ENCODE measurements at regions not wholly inside any gene's neighbourhood (a gene's known extent, or its start where the extent isn't known, plus 50 kb on each side); places are given as distances from the start of the nearest gene placed in this dataset.
"Not testable (repeated sequence)": the region's sequence is repeated elsewhere in the genome, so short reads cannot be mapped to it uniquely, and the experiment has no call there.

- Mint-ChIP-seq H3K4me3 (no peak overlapping the region), H3K4me1 (no peaks in the 10 kb centered on the region), H3K36me3 (peaks cover 0 to 1% of the 10 kb centered on the region in 2 donors), H3K27ac (no peak overlapping the region), H3K27me3 (peaks cover 23 to 26% of the 10 kb centered on the region in 2 donors), H3K9me3 (peaks cover 0 to 1% of the 10 kb centered on the region in 2 donors)
- ATAC-seq (replicated peaks): no peak
- no peak for DNase-seq
Measured at GRCh38 chr9:135186248-135187164, 99.0 kb downstream of the OLFM1 start.

GRCh38 chr9:135187365-135187764 is 99.9 kb downstream of the OLFM1 start:
- Mint-ChIP-seq H3K27me3 (peaks cover 23 to 27% of the 10 kb centered on the region in 2 donors), H3K4me3 (no peak overlapping the region), H3K36me3 (peaks cover 0 to 1% of the 10 kb centered on the region in 2 donors), H3K4me1 (no peaks in the 10 kb centered on the region), H3K9me3 (peaks cover 0 to 1% of the 10 kb centered on the region in 2 donors), H3K27ac (no peak overlapping the region)
- no peak for ATAC-seq (replicated peaks)
- DNase-seq: no peak

- H3K4me1 Mint-ChIP-seq: no peaks in the 10 kb centered on the region
- peaks cover 0 to 1% of the 10 kb centered on the region in 2 donors for H3K9me3 Mint-ChIP-seq
- H3K36me3 Mint-ChIP-seq: peaks cover 0 to 1% of the 10 kb centered on the region in 2 donors
- no peak for ATAC-seq (replicated peaks)
- no peak overlapping the region for H3K4me3 Mint-ChIP-seq
- DNase-seq: no peak
- H3K27ac Mint-ChIP-seq: no peak overlapping the region
- peaks cover 32 to 33% of the 10 kb centered on the region in 2 donors for H3K27me3 Mint-ChIP-seq
Measured at GRCh38 chr9:135188681-135189151, 101.2 kb downstream of the OLFM1 start.

- ATAC-seq (replicated peaks): no peak
- Mint-ChIP-seq H3K27ac (no peak overlapping the region), H3K4me3 (no peak overlapping the region), H3K4me1 (no peaks in the 10 kb centered on the region), H3K9me3 (peaks cover 0 to 1% of the 10 kb centered on the region in 2 donors), H3K36me3 (peaks cover 0 to 1% of the 10 kb centered on the region in 2 donors), H3K27me3 (peaks cover 32 to 33% of the 10 kb centered on the region in 2 donors)
- no peak for DNase-seq
Measured at GRCh38 chr9:135189497-135189896, 102.0 kb downstream of the OLFM1 start.

- H3K4me3 Mint-ChIP-seq: no peak overlapping the region
- no peaks in the 10 kb centered on the region for H3K4me1 Mint-ChIP-seq
- H3K27me3 Mint-ChIP-seq: peaks cover 32 to 33% of the 10 kb centered on the region in 2 donors
- ATAC-seq (replicated peaks) (no peak), DNase-seq (no peak)
- peaks cover 0 to 1% of the 10 kb centered on the region in 2 donors for H3K36me3 Mint-ChIP-seq
- H3K27ac Mint-ChIP-seq: no peak overlapping the region
- peaks cover 0 to 1% of the 10 kb centered on the region in 2 donors for H3K9me3 Mint-ChIP-seq
Measured at GRCh38 chr9:135190789-135191577, 103.5 kb downstream of the OLFM1 start.

GRCh38 chr9:135192686-135193085 is 105.2 kb downstream of the OLFM1 start:
- peaks cover 3 to 6% of the 10 kb centered on the region in 2 donors for H3K9me3 Mint-ChIP-seq
- DNase-seq (no peak), ATAC-seq (replicated peaks) (no peak)
- H3K27me3 Mint-ChIP-seq: peaks cover 23 to 29% of the 10 kb centered on the region in 2 donors
- H3K4me3 Mint-ChIP-seq: no peak overlapping the region
- H3K4me1 Mint-ChIP-seq: peaks cover 0 to 2% of the 10 kb centered on the region in 2 donors
- peaks cover 0 to 1% of the 10 kb centered on the region in 2 donors for H3K36me3 Mint-ChIP-seq
- no peak overlapping the region for H3K27ac Mint-ChIP-seq

GRCh38 chr9:135195975-135196374 is 108.5 kb downstream of the OLFM1 start:
- H3K27me3 Mint-ChIP-seq: peaks cover 34 to 38% of the 10 kb centered on the region in 2 donors
- H3K4me1 Mint-ChIP-seq; H3K27ac Mint-ChIP-seq; H3K36me3 Mint-ChIP-seq; H3K9me3 Mint-ChIP-seq; DNase-seq; H3K4me3 Mint-ChIP-seq; ATAC-seq (replicated peaks): not testable (repeated sequence)

- no peak for DNase-seq
- Mint-ChIP-seq H3K27me3 (peaks cover 33% of the 10 kb centered on the region in 2 donors), H3K9me3 (peaks cover 5 to 6% of the 10 kb centered on the region in 2 donors), H3K27ac (peak overlapping the region; percentile 81), H3K4me3 (no peak overlapping the region), H3K4me1 (peaks cover 0 to 2% of the 10 kb centered on the region in 2 donors), H3K36me3 (no peaks in the 10 kb centered on the region)
- no peak for ATAC-seq (replicated peaks)
Measured at GRCh38 chr9:135196474-135196873, 109.0 kb downstream of the OLFM1 start.

- Mint-ChIP-seq H3K27me3 (peaks cover 32 to 36% of the 10 kb centered on the region in 2 donors), H3K9me3 (peaks cover 5 to 6% of the 10 kb centered on the region in 2 donors), H3K27ac (peak overlapping the region; percentile 33)
Measured at GRCh38 chr9:135198144-135198543, 110.7 kb downstream of the OLFM1 start.

GRCh38 chr9:135198586-135199285 is 111.3 kb downstream of the OLFM1 start:
- ATAC-seq (replicated peaks): no peak
- H3K4me1 Mint-ChIP-seq: peaks cover 0 to 2% of the 10 kb centered on the region in 2 donors

More at GRCh38 chr9:135198144-135198543, 110.7 kb downstream of the OLFM1 start:
- ATAC-seq (replicated peaks) (no peak), DNase-seq (no peak)
- H3K4me3 Mint-ChIP-seq: no peak overlapping the region
- peaks cover 0 to 2% of the 10 kb centered on the region in 2 donors for H3K4me1 Mint-ChIP-seq
- no peaks in the 10 kb centered on the region for H3K36me3 Mint-ChIP-seq

GRCh38 chr9:135199489-135199888 is 112.0 kb downstream of the OLFM1 start:
- Mint-ChIP-seq H3K36me3 (no peaks in the 10 kb centered on the region), H3K27me3 (peaks cover 30 to 31% of the 10 kb centered on the region in 2 donors), H3K4me1 (peaks cover 0 to 2% of the 10 kb centered on the region in 2 donors), H3K27ac (no peak overlapping the region), H3K4me3 (no peak overlapping the region), H3K9me3 (peaks cover 5 to 6% of the 10 kb centered on the region in 2 donors)
- no peak for ATAC-seq (replicated peaks)
- DNase-seq: no peak

More at GRCh38 chr9:135198586-135199285, 111.3 kb downstream of the OLFM1 start:
- Mint-ChIP-seq H3K9me3 (peaks cover 5 to 6% of the 10 kb centered on the region in 2 donors), H3K4me3 (no peak overlapping the region), H3K27me3 (peaks cover 30 to 31% of the 10 kb centered on the region in 2 donors), H3K36me3 (no peaks in the 10 kb centered on the region), H3K27ac (no peak overlapping the region)
- DNase-seq: no peak

GRCh38 chr9:135201711-135202110 is 114.2 kb downstream of the OLFM1 start:
- ATAC-seq (replicated peaks) (no peak), DNase-seq (no peak)
- Mint-ChIP-seq H3K27ac (no peak overlapping the region), H3K9me3 (peaks cover 4% of the 10 kb centered on the region in 2 donors), H3K4me1 (peaks cover 0 to under 1% of the 10 kb centered on the region in 2 donors), H3K27me3 (peaks cover 30 to 31% of the 10 kb centered on the region in 2 donors), H3K4me3 (no peak overlapping the region), H3K36me3 (no peaks in the 10 kb centered on the region)

- H3K36me3 Mint-ChIP-seq: no peaks in the 10 kb centered on the region
- DNase-seq (no peak), ATAC-seq (replicated peaks) (no peak)
- peaks cover 18 to 26% of the 10 kb centered on the region in 2 donors for H3K27me3 Mint-ChIP-seq
- no peak overlapping the region for H3K4me3 Mint-ChIP-seq
- no peaks in the 10 kb centered on the region for H3K4me1 Mint-ChIP-seq
- no peak overlapping the region for H3K27ac Mint-ChIP-seq
- peaks cover 0 to 3% of the 10 kb centered on the region in 2 donors for H3K9me3 Mint-ChIP-seq
Measured at GRCh38 chr9:135204177-135204576, 116.7 kb downstream of the OLFM1 start.
